ENCODE measurements at regions not wholly inside any gene's neighbourhood (a gene's known extent, or its start where the extent isn't known, plus 50 kb on each side); places are given as distances from the start of the nearest gene placed in this dataset.

- Mint-ChIP-seq H3K4me3 (ENCODE audit: low read depth) (peak overlapping the region; percentile 35), H3K27me3 (ENCODE audit: low read depth) (no peaks in the 10 kb centered on the region)
- intact Hi-C loops (cut with micrococcal nuclease): loop anchor here (1.0 to 2.0 kb wide), 4 partner anchors 21 to 75 kb away; partner anchors contain the start of gene PICALM
Measured at GRCh38 chr11:86138958-86139357, 70.1 kb upstream of the PICALM start.

GRCh38 chr11:86136538-86136937 lies 67.7 kb upstream of the PICALM start:
- no peak overlapping the region for H3K4me3 Mint-ChIP-seq (ENCODE audit: low read depth)
- intact Hi-C loops (cut with micrococcal nuclease): no loop called here
- DNase-seq (ENCODE audit: low spot score): no peak
- H3K9me3 Mint-ChIP-seq: no peaks in the 10 kb centered on the region
- no peaks in the 10 kb centered on the region for H3K36me3 Mint-ChIP-seq (ENCODE audit: low read depth)
- no peaks in the 10 kb centered on the region for H3K27me3 Mint-ChIP-seq (ENCODE audit: low read depth)
- peaks cover 41% of the 10 kb centered on the region for H3K4me1 Mint-ChIP-seq (ENCODE audit: low read depth)
- H3K27ac Mint-ChIP-seq: no peak overlapping the region

More at GRCh38 chr11:86138958-86139357, 70.1 kb upstream of the PICALM start:
- peaks cover 6% of the 10 kb centered on the region for H3K36me3 Mint-ChIP-seq (ENCODE audit: low read depth)
- peaks cover 5% of the 10 kb centered on the region for H3K9me3 Mint-ChIP-seq
- peak overlapping the region; percentile 76 for H3K27ac Mint-ChIP-seq
- peak; percentile 33 for DNase-seq (ENCODE audit: low spot score)
- peaks cover 63% of the 10 kb centered on the region for H3K4me1 Mint-ChIP-seq (ENCODE audit: low read depth)

GRCh38 chr11:86135319-86135714 lies 66.4 kb upstream of the PICALM start:
- no peak overlapping the region for H3K27ac Mint-ChIP-seq
- no peaks in the 10 kb centered on the region for H3K36me3 Mint-ChIP-seq (ENCODE audit: low read depth)
- no peak for DNase-seq (ENCODE audit: low spot score)
- intact Hi-C loops (cut with micrococcal nuclease): no loop called here
- H3K4me3 Mint-ChIP-seq (ENCODE audit: low read depth): no peak overlapping the region
- no peaks in the 10 kb centered on the region for H3K9me3 Mint-ChIP-seq
- no peaks in the 10 kb centered on the region for H3K27me3 Mint-ChIP-seq (ENCODE audit: low read depth)
- H3K4me1 Mint-ChIP-seq (ENCODE audit: low read depth): peaks cover 29% of the 10 kb centered on the region

DNA sequence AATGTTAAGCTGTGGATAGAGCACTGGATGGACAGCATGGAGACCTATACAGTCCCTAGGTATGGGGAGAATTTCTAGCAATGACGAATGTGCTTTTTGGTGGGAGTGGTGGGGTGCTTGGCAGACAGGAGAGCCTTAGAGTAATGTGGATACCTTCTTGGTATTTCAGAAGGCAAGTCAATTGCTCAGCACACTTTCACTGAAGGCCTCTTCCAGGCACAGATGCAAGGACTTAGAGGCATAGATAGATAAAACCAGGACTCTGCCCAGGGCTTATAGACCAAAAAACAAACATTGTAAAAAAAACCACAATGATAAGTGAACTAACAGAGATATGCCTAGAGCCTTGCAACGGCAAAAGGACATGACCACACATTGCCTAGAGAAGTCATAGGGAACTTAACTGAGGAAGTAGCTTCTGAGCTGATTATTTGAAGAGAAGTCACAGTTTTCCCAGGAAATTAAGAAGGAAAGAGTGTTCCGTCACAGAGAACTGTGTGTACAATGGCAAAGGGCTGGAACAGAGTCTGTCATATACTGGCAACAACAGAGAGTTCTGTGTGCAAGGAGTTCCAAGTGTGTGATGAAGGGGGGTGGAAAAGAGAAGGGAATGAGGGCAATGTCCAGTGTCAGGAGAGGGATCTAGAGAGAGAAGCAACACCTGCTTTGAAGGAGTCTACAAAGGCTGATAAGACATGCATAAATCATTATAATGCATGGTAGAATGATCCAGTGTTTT lies 65.9 kb upstream of the PICALM start:
- no peaks in the 10 kb centered on the region for H3K9me3 Mint-ChIP-seq
- intact Hi-C loops (cut with micrococcal nuclease): no loop called here
- H3K27me3 Mint-ChIP-seq (ENCODE audit: low read depth): no peaks in the 10 kb centered on the region
- no peak for DNase-seq (ENCODE audit: low spot score)
- peaks cover 26% of the 10 kb centered on the region for H3K4me1 Mint-ChIP-seq (ENCODE audit: low read depth)
- no peaks in the 10 kb centered on the region for H3K36me3 Mint-ChIP-seq (ENCODE audit: low read depth)
- no peak overlapping the region for H3K4me3 Mint-ChIP-seq (ENCODE audit: low read depth)
- H3K27ac Mint-ChIP-seq: no peak overlapping the region

GRCh38 chr11:86132667-86133249 lies 63.9 kb upstream of the PICALM start:
- DNase-seq (ENCODE audit: low spot score): no peak
- H3K27ac Mint-ChIP-seq: no peak overlapping the region
- no peaks in the 10 kb centered on the region for H3K27me3 Mint-ChIP-seq (ENCODE audit: low read depth)
- peaks cover 13% of the 10 kb centered on the region for H3K4me1 Mint-ChIP-seq (ENCODE audit: low read depth)
- intact Hi-C loops (cut with micrococcal nuclease): no loop called here
- H3K9me3 Mint-ChIP-seq: no peaks in the 10 kb centered on the region
- no peaks in the 10 kb centered on the region for H3K36me3 Mint-ChIP-seq (ENCODE audit: low read depth)
- H3K4me3 Mint-ChIP-seq (ENCODE audit: low read depth): no peak overlapping the region

GRCh38 chr11:86129740-86130540 lies 61.1 kb upstream of the PICALM start:
- no peak for DNase-seq (ENCODE audit: low spot score)
- intact Hi-C loops (cut with micrococcal nuclease): no loop called here
- Mint-ChIP-seq H3K27ac (no peak overlapping the region), H3K4me1 (ENCODE audit: low read depth) (peaks cover 7% of the 10 kb centered on the region), H3K36me3 (ENCODE audit: low read depth) (no peaks in the 10 kb centered on the region), H3K27me3 (ENCODE audit: low read depth) (no peaks in the 10 kb centered on the region), H3K4me3 (ENCODE audit: low read depth) (no peak overlapping the region), H3K9me3 (no peaks in the 10 kb centered on the region)

DNA sequence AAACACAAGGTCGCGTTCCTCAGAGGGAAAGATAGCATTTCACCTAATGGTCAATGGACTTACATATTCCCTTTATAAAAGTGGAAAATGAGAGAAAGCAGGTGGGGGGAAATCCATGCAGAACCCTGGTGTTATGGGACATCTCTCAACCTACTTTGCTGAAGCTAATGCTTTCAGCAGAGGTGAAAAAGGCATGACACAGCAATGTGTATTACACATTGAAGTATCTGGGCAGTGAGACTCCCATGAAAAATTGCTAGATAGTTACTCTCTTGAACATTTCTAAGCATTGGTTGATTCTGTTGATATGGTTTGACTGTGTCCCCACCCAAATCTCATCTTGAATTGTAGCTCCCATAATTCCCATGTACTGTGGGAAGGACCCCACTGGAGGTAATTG lies 60.0 kb upstream of the PICALM start:
- no peaks in the 10 kb centered on the region for H3K27me3 Mint-ChIP-seq (ENCODE audit: low read depth)
- no peak for DNase-seq (ENCODE audit: low spot score)
- H3K36me3 Mint-ChIP-seq (ENCODE audit: low read depth): no peaks in the 10 kb centered on the region
- H3K9me3 Mint-ChIP-seq: no peaks in the 10 kb centered on the region
- no peak overlapping the region for H3K27ac Mint-ChIP-seq
- H3K4me1 Mint-ChIP-seq (ENCODE audit: low read depth): peaks cover 11% of the 10 kb centered on the region
- H3K4me3 Mint-ChIP-seq (ENCODE audit: low read depth): no peak overlapping the region
- intact Hi-C loops (cut with micrococcal nuclease): no loop called here

DNA sequence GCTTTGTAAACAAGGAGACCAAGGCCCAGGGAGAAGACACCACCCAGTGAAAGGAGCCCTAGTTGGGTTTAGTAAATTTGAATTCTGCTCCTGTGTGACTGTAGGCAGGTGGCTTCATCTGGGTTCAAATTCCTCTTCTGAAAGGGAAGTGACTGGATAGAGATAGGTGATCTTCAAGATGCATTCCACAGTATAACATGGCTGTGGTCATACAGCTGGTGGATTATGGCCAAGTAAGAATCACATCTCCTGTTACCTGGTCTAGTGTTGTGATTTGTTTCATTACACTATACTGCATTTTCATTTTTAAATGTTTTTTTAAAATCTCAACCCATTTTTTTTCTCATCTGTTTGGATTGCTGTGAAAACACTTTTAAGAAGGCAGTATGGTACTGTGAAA lies 58.0 kb upstream of the PICALM start:
- Mint-ChIP-seq H3K36me3 (ENCODE audit: low read depth) (no peaks in the 10 kb centered on the region), H3K27ac (no peak overlapping the region), H3K4me1 (ENCODE audit: low read depth) (peaks cover 18% of the 10 kb centered on the region), H3K4me3 (ENCODE audit: low read depth) (no peak overlapping the region), H3K9me3 (no peaks in the 10 kb centered on the region), H3K27me3 (ENCODE audit: low read depth) (no peaks in the 10 kb centered on the region)
- intact Hi-C loops (cut with micrococcal nuclease): no loop called here
- no peak for DNase-seq (ENCODE audit: low spot score)

- Mint-ChIP-seq H3K9me3 (no peaks in the 10 kb centered on the region), H3K36me3 (ENCODE audit: low read depth) (no peaks in the 10 kb centered on the region), H3K27ac (peak overlapping the region; percentile 52), H3K27me3 (ENCODE audit: low read depth) (no peaks in the 10 kb centered on the region), H3K4me3 (ENCODE audit: low read depth) (no peak overlapping the region), H3K4me1 (ENCODE audit: low read depth) (peaks cover 19% of the 10 kb centered on the region)
- DNase-seq (ENCODE audit: low spot score): no peak
- intact Hi-C loops (cut with micrococcal nuclease): no loop called here
Measured at GRCh38 chr11:86124251-86125233, 55.7 kb upstream of the PICALM start.

DNA sequence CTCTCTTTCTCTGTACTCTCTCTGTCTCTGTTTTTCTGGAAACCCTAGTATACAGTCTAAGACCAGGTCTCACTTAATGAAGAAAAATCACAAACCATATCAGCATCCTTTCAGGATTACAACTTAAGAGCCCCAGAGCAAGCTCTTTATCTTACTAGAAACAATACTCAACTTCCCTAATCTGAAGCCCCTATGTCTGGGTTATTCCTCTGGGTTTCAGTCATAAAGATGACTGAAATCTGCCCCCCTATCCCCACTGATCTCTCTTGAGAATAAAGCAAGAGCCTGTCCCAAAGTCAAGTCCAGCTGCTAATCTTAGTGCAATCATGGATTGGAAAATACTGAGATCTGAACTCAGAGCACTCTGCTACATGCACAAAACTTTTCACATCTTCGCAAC lies 53.9 kb upstream of the PICALM start:
- Mint-ChIP-seq H3K27ac (peak overlapping the region; percentile 3), H3K27me3 (ENCODE audit: low read depth) (no peaks in the 10 kb centered on the region), H3K9me3 (no peaks in the 10 kb centered on the region), H3K4me1 (ENCODE audit: low read depth) (peaks cover 32% of the 10 kb centered on the region), H3K4me3 (ENCODE audit: low read depth) (no peak overlapping the region), H3K36me3 (ENCODE audit: low read depth) (no peaks in the 10 kb centered on the region)
- intact Hi-C loops (cut with micrococcal nuclease): no loop called here
- DNase-seq (ENCODE audit: low spot score): no peak

DNA sequence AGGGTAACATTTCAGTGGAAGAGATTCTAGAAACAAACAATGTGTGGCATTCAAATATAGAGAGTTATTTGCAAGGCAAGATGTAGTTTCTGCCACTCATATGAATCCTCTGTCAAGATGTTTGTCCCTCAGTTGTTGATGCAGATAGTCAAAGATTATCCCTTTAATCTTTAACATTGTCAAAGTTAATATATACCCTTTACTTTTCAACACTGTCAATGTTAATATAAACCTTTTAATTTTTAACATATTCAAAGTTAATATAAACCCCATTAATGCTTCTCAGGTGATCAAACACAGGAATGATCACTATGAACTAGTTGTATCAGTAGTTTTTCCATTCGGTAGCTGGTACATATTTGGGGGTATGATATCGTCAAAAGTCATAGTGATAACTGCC lies 51.9 kb upstream of the PICALM start:
- Mint-ChIP-seq H3K36me3 (ENCODE audit: low read depth) (no peaks in the 10 kb centered on the region), H3K27me3 (ENCODE audit: low read depth) (no peaks in the 10 kb centered on the region), H3K4me3 (ENCODE audit: low read depth) (no peak overlapping the region), H3K27ac (no peak overlapping the region), H3K4me1 (ENCODE audit: low read depth) (peaks cover 50% of the 10 kb centered on the region), H3K9me3 (no peaks in the 10 kb centered on the region)
- no peak for DNase-seq (ENCODE audit: low spot score)
- intact Hi-C loops (cut with micrococcal nuclease): no loop called here

GRCh38 chr11:86119906-86120305 lies 51.0 kb upstream of the PICALM start:
- DNase-seq (ENCODE audit: low spot score): no peak
- H3K4me3 Mint-ChIP-seq (ENCODE audit: low read depth): no peak overlapping the region
- H3K27me3 Mint-ChIP-seq (ENCODE audit: low read depth): no peaks in the 10 kb centered on the region
- H3K27ac Mint-ChIP-seq: no peak overlapping the region
- intact Hi-C loops (cut with micrococcal nuclease): loop anchor here (5.0 kb wide), 1 partner anchor 293 kb away; no protein-coding TSS in a partner anchor
- H3K4me1 Mint-ChIP-seq (ENCODE audit: low read depth): peaks cover 54% of the 10 kb centered on the region
- H3K9me3 Mint-ChIP-seq: no peaks in the 10 kb centered on the region
- H3K36me3 Mint-ChIP-seq (ENCODE audit: low read depth): no peaks in the 10 kb centered on the region

Measured in activated T-helper 2 cell treated with anti-CD3 and anti-CD28 coated beads, Interferon-gamma antibody, Interleukin-2, Interleukin-4, amounts not matched to agents 10 μg/mL and 5 μg/mL and 100 μg/mL, durations not matched to agents 14 hours and 24 hours and 36 hours (primary cell).